Thoracic aorta (tissue), 2 donors: ENCODE measurements at regions not wholly inside any gene's neighbourhood (a gene's known extent, or its start where the extent isn't known, plus 50 kb on each side); places are given as distances from the start of the nearest gene placed in this dataset.

Experiments used
- ATAC-seq: fragments of 150-250 bp; one replicate; pipeline ENCODE4 v1.8.0; 2017; ENCODE audit warnings: low read depth; ENCODE audit not compliant: insufficient number of reproducible peaks, low FRiP score
- DNase-seq: peaks from one replicate; pipeline ENCODE4 v3.0.0-alpha.2; 2020; ENCODE audit warnings: low spot score
- H3K27ac ChIP-seq, 2 donors: fragments of 200-600 bp; sonication (generic); 1 replicate in 1 of 2; 2 replicates in 1 of 2; pipeline ENCODE4 v1.5.1; 2016; ENCODE audit warnings: mild to moderate bottlenecking in 2 of 2, moderate library complexity in 2 of 2
- H3K27me3 ChIP-seq: fragments of 200-600 bp; sonication (generic); replicated peaks from 2 replicates; pipeline ENCODE4 v1.6.0; 2016; ENCODE audit warnings: mild to moderate bottlenecking; ENCODE audit not compliant: insufficient read depth
- H3K36me3 ChIP-seq: fragments of 200-600 bp; sonication (generic); one replicate; pipeline ENCODE4 v1.5.1; 2016
- H3K4me1 ChIP-seq, 2 donors: fragments of 200-600 bp; sonication (generic); 1 replicate in 1 of 2; 2 replicates in 1 of 2; pipeline versions ENCODE4 v1.5.1 to v1.6.0; 2016; ENCODE audit warnings: low read depth in 2 of 2, mild to moderate bottlenecking in 1 of 2; ENCODE audit not compliant: control insufficient read depth in 1 of 2
- H3K4me3 ChIP-seq: fragments of 200-600 bp; sonication (generic); 2 replicates; pipeline ENCODE4 v1.5.1; 2016; ENCODE audit warnings: mild to moderate bottlenecking
- H3K9me3 ChIP-seq: fragments of 200-600 bp; sonication (generic); 2 replicates; pipeline ENCODE4 v1.5.1; 2016
- TF ChIP-seq, protein P1 (sequence below): fragments of 200-600 bp; sonication (generic); IDR thresholded peaks from one replicate; pipeline ENCODE4 v1.5.1; 2019; ENCODE audit warnings: antibody characterized with exemption

DNA sequence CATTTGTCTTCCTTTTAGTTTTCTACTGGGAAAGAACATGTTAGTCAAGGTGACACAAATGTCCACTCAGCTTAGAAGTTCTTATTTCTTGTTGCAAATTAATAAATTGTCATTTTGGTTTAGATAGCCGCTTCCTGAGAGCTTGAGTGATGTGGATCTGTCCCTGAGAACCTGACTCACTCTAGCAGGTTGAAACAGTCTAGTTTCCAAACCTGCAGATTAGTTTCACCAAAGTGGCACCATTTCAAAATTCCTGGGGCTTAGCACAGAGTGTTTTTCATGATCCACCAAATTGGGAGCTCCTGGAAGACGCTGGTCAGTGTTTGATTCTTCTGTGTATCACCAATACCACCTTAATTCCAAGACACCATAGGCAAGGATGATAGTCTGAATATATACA is 119.4 kb upstream of the TSC22D1 start:
- DNase-seq (no peak), ATAC-seq (no peak)
- Histone ChIP-seq H3K4me1 (peaks cover 7 to 13% of the 10 kb centered on the region in 2 donors), H3K4me3 (no peak overlapping the region), H3K9me3 (no peaks in the 10 kb centered on the region), H3K27me3 (no peaks in the 10 kb centered on the region), H3K36me3 (no peaks in the 10 kb centered on the region), H3K27ac (no peak overlapping the region)
- TF ChIP-seq, protein P1, sequence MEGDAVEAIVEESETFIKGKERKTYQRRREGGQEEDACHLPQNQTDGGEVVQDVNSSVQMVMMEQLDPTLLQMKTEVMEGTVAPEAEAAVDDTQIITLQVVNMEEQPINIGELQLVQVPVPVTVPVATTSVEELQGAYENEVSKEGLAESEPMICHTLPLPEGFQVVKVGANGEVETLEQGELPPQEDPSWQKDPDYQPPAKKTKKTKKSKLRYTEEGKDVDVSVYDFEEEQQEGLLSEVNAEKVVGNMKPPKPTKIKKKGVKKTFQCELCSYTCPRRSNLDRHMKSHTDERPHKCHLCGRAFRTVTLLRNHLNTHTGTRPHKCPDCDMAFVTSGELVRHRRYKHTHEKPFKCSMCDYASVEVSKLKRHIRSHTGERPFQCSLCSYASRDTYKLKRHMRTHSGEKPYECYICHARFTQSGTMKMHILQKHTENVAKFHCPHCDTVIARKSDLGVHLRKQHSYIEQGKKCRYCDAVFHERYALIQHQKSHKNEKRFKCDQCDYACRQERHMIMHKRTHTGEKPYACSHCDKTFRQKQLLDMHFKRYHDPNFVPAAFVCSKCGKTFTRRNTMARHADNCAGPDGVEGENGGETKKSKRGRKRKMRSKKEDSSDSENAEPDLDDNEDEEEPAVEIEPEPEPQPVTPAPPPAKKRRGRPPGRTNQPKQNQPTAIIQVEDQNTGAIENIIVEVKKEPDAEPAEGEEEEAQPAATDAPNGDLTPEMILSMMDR: no peak

DNA sequence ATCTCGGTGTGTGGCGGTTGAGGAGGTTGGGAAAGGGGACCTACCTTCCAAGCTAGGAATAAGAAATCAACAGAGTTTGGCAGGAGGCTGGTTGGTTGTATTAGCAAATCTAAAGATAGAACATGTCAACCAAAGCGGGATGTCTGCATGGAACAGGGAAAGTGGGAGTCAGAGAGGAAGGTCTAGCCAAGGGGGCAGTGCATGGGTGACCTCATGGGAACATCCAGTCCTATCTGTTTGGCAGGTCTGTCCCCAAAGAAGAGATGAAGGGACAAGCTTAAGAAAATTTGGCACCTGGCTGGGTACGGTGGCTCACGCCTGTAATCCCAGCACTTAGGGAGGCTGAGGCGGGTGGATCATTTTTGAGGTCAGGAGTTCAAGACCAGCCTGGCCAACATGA is 118.7 kb upstream of the TSC22D1 start:
- ATAC-seq (no peak), DNase-seq (no peak)
- no peak overlapping the region for H3K4me3 ChIP-seq
- H3K27ac ChIP-seq: no peak overlapping the region
- H3K4me1 ChIP-seq: peaks cover 11 to 20% of the 10 kb centered on the region in 2 donors
- H3K9me3 ChIP-seq: no peaks in the 10 kb centered on the region
- no peaks in the 10 kb centered on the region for H3K27me3 ChIP-seq
- TF ChIP-seq, protein P1: no peak
- H3K36me3 ChIP-seq: no peaks in the 10 kb centered on the region

DNA sequence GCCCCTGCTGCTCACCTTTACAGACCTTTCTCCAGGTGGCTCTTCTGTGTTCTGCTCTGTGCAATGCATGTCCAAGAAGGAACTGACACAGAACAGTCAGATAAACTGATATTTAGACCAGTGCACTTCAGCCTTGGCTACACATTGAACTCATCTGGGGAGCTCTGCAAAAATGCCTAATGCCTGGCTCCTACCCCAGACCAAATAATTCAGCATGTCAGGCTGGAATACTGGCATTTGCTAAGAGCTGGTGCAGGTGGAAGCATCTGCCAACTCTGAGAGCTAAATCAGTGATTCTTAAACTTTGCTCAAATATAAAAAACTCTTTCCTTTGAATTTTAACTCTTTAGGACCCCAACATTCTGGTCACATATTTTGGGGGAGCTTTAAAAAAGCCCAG is 118.2 kb upstream of the TSC22D1 start:
- ATAC-seq: no peak
- DNase-seq: no peak
- H3K27me3 ChIP-seq: no peaks in the 10 kb centered on the region
- no peaks in the 10 kb centered on the region for H3K9me3 ChIP-seq
- H3K36me3 ChIP-seq: no peaks in the 10 kb centered on the region
- peaks cover 12 to 25% of the 10 kb centered on the region in 2 donors for H3K4me1 ChIP-seq
- H3K27ac ChIP-seq: no peak overlapping the region
- H3K4me3 ChIP-seq: no peak overlapping the region
- TF ChIP-seq, protein P1: no peak

GRCh38 chr13:44693156-44693764 is 117.1 kb upstream of the TSC22D1 start:
- Histone ChIP-seq H3K27me3 (no peaks in the 10 kb centered on the region), H3K9me3 (no peaks in the 10 kb centered on the region), H3K4me3 (no peak overlapping the region), H3K36me3 (no peaks in the 10 kb centered on the region), H3K4me1 (peaks cover 23 to 35% of the 10 kb centered on the region in 2 donors), H3K27ac (no peak overlapping the region)
- TF ChIP-seq, protein P1: no peak
- no peak for DNase-seq
- no peak for ATAC-seq

- TF ChIP-seq, protein P1: no peak
- DNase-seq: no peak
- no peaks in the 10 kb centered on the region for H3K9me3 ChIP-seq
These were observed 116.1 kb upstream of the TSC22D1 start for GRCh38 chr13:44692173-44692713.

More at GRCh38 chr13:44692173-44692713, 116.1 kb upstream of the TSC22D1 start:
- Histone ChIP-seq H3K4me1 (peaks cover 23 to 39% of the 10 kb centered on the region in 2 donors), H3K27ac (no peak overlapping the region), H3K36me3 (no peaks in the 10 kb centered on the region), H3K27me3 (no peaks in the 10 kb centered on the region), H3K4me3 (no peak overlapping the region)
- ATAC-seq: no peak
